ENCODE measurements at regions not wholly inside any gene's neighbourhood (a gene's known extent, or its start where the extent isn't known, plus 50 kb on each side); places are given as distances from the start of the nearest gene placed in this dataset.
"Not testable (repeated sequence)": the region's sequence is repeated elsewhere in the genome, so short reads cannot be mapped to it uniquely, and the experiment has no call there.

GRCh38 chr14:52202151-52202550 lies 65.3 kb upstream of the PTGDR start:
- no peak for DNase-seq (ENCODE audit: low read depth in 2 of 2)

GRCh38 chr14:52190337-52190931 lies 77.1 kb upstream of the PTGDR start:
- DNase-seq (ENCODE audit: low read depth in 2 of 2) = no peak

- no peak for DNase-seq (ENCODE audit: low read depth in 2 of 2)
Measured at GRCh38 chr14:52189325-52189724, 78.2 kb upstream of the PTGDR start.

GRCh38 chr14:52188381-52188780 lies 79.1 kb upstream of the PTGDR start:
- no peak for DNase-seq (ENCODE audit: low read depth in 2 of 2)

- DNase-seq (ENCODE audit: low read depth in 2 of 2) = no peak
Measured at GRCh38 chr14:52185178-52185577, 82.3 kb upstream of the PTGDR start.

GRCh38 chr14:52182853-52183252 lies 84.6 kb upstream of the PTGDR start:
- no peak for DNase-seq (ENCODE audit: low read depth in 2 of 2)

GRCh38 chr14:52179141-52179790 lies 88.2 kb upstream of the PTGDR start:
- DNase-seq (ENCODE audit: low read depth in 2 of 2) = no peak

GRCh38 chr14:52175982-52176502 lies 91.5 kb upstream of the PTGDR start:
- peak; percentile 23 to 33 for DNase-seq (ENCODE audit: low read depth in 2 of 2)

- DNase-seq (ENCODE audit: low read depth in 2 of 2) = not testable (repeated sequence)
Measured at GRCh38 chr14:52171932-52172331, 95.6 kb upstream of the PTGDR start.

GRCh38 chr14:52166822-52167221 lies 98.0 kb upstream of the NID2 start:
- no peak for DNase-seq (ENCODE audit: low read depth in 2 of 2)

- no peak for DNase-seq (ENCODE audit: low read depth in 2 of 2)
Measured at GRCh38 chr14:52155651-52156213, 86.9 kb upstream of the NID2 start.

- no peak for DNase-seq (ENCODE audit: low read depth in 2 of 2)
Measured at GRCh38 chr14:52154992-52155650, 86.3 kb upstream of the NID2 start.

- DNase-seq (ENCODE audit: low read depth in 2 of 2) = no peak
Measured at GRCh38 chr14:52153939-52154338, 85.1 kb upstream of the NID2 start.

GRCh38 chr14:52150162-52150561 lies 81.3 kb upstream of the NID2 start:
- no peak for DNase-seq (ENCODE audit: low read depth in 2 of 2)

GRCh38 chr14:52148371-52148770 lies 79.5 kb upstream of the NID2 start:
- DNase-seq (ENCODE audit: low read depth in 2 of 2) = no peak

GRCh38 chr14:52146504-52146903 lies 77.6 kb upstream of the NID2 start:
- no peak for DNase-seq (ENCODE audit: low read depth in 2 of 2)

GRCh38 chr14:52144099-52144498 lies 75.2 kb upstream of the NID2 start:
- not testable (repeated sequence) for DNase-seq (ENCODE audit: low read depth in 2 of 2)

- DNase-seq (ENCODE audit: low read depth in 2 of 2) = no peak
Measured at GRCh38 chr14:52142504-52142903, 73.6 kb upstream of the NID2 start.

- DNase-seq (ENCODE audit: low read depth in 2 of 2) = peak; percentile 18 to 19
Measured at GRCh38 chr14:52131640-52132320, 62.9 kb upstream of the NID2 start.

GRCh38 chr14:52129721-52130120 lies 60.9 kb upstream of the NID2 start:
- no peak for DNase-seq (ENCODE audit: low read depth in 2 of 2)

- DNase-seq (ENCODE audit: low read depth in 2 of 2) = no peak
Measured at GRCh38 chr14:52125885-52126284, 57.0 kb upstream of the NID2 start.

Measured in stimulated activated CD8-positive, alpha-beta memory T cell treated with anti-CD3 and anti-CD28 coated beads, Interleukin-7, amount 100 ng/mL, for 4 hours (primary cell).